Dendritic cell treated with granulocyte-macrophage colony-stimulating factor and Interleukin-4, amounts not matched to agents 40 ng/mL and 50 ng/mL, for 4 days (primary cell): ENCODE measurements at regions not wholly inside any gene's neighbourhood (a gene's known extent, or its start where the extent isn't known, plus 50 kb on each side); places are given as distances from the start of the nearest gene placed in this dataset.
"Not testable (repeated sequence)": the region's sequence is repeated elsewhere in the genome, so short reads cannot be mapped to it uniquely, and the experiment has no call there.

ENCODE experiments used
- H3K27ac Mint-ChIP-seq: one replicate; pipeline ENCODE4 v1.8.0; 2022; ENCODE audit warnings: mild to moderate bottlenecking, mixed read lengths
- H3K27me3 Mint-ChIP-seq: one replicate; pipeline ENCODE4 v1.8.0; 2022; ENCODE audit warnings: mild to moderate bottlenecking, mixed read lengths
- H3K36me3 Mint-ChIP-seq: one replicate; pipeline ENCODE4 v1.8.0; 2022; ENCODE audit warnings: low read depth, mixed read lengths
- H3K4me1 Mint-ChIP-seq: one replicate; pipeline ENCODE4 v1.8.0; 2022; ENCODE audit warnings: low read depth, mixed read lengths
- H3K4me3 Mint-ChIP-seq: one replicate; pipeline ENCODE4 v1.8.0; 2022; ENCODE audit warnings: mild to moderate bottlenecking, moderate library complexity, mixed read lengths
- H3K9me3 Mint-ChIP-seq: one replicate; pipeline ENCODE4 v1.8.0; 2022; ENCODE audit warnings: mixed read lengths
- intact Hi-C: fragments of 100-400 bp; cut with micrococcal nuclease; formaldehyde crosslinking; loops from one replicate; pipeline ENCODE4 v1.15.0; 2022

DNA sequence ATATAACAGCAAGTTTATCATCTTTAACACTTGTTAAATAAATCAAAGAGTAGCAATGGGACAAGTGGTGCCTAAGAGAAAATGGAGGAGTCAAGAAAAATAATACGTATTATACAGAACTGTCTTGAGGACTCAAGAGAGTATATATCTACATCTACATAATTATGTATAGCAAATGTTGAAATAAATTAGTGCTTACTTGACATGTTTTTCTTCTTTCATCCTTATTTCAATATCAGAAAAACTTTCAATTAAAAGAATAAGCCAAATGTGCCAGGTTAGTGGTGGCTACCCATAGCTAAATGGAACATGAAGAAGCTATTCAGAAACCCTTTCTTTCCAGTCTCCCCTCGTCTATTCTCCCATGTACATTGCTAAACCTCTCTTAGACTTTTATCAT is 267.3 kb upstream of the SPOPL start:
- no peaks in the 10 kb centered on the region for H3K4me1 Mint-ChIP-seq
- no peaks in the 10 kb centered on the region for H3K9me3 Mint-ChIP-seq
- intact Hi-C loops = no loop called here
- H3K27me3 Mint-ChIP-seq = no peaks in the 10 kb centered on the region
- no peak overlapping the region for H3K4me3 Mint-ChIP-seq
- no peaks in the 10 kb centered on the region for H3K36me3 Mint-ChIP-seq
- H3K27ac Mint-ChIP-seq = no peak overlapping the region

DNA sequence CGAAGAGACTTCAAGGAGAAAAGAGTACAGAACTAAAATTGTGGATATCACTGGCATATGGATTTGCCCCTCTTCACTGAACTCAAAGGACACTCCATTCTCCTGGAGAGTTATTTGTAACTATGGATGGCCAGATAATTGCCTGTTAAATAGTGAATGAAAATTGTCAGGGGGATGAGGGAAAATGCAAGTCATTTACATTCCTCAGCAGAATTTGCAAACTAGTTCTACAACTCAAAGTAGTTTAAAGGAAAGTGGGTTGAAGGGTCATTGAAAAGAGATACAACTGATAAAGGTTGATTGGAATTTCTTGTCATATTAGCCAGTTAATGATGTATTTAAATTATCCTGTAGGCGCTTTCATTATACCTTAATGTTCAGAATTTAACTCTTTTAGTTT is 266.5 kb upstream of the SPOPL start:
- H3K4me1 Mint-ChIP-seq = no peaks in the 10 kb centered on the region
- no peaks in the 10 kb centered on the region for H3K27me3 Mint-ChIP-seq
- intact Hi-C loops = no loop called here
- H3K9me3 Mint-ChIP-seq = no peaks in the 10 kb centered on the region
- no peaks in the 10 kb centered on the region for H3K36me3 Mint-ChIP-seq
- no peak overlapping the region for H3K27ac Mint-ChIP-seq
- no peak overlapping the region for H3K4me3 Mint-ChIP-seq

DNA sequence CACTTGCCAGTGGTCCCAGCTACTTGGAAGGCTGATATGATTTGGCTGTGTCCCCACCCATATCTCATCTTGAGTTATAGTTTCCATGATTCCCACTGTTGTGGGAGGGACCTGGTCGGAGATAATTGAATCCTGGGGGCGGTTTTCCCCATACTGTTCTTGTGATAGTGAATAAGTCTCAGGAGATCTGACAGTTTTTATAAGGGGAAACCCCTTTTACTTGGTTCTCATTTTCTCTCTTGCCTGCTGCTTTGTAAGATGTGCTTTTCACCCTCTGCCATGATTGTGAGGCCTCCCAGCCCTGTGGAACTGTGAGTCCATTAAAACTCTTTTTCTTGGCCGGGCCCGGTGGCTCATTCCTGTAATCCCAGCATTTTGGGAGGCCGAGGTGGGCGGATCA is 265.4 kb upstream of the SPOPL start:
- no peak overlapping the region for H3K27ac Mint-ChIP-seq
- intact Hi-C loops = no loop called here
- H3K9me3 Mint-ChIP-seq = no peaks in the 10 kb centered on the region
- H3K36me3 Mint-ChIP-seq = no peaks in the 10 kb centered on the region
- H3K4me1 Mint-ChIP-seq = no peaks in the 10 kb centered on the region
- H3K4me3 Mint-ChIP-seq = no peak overlapping the region
- H3K27me3 Mint-ChIP-seq = no peaks in the 10 kb centered on the region

DNA sequence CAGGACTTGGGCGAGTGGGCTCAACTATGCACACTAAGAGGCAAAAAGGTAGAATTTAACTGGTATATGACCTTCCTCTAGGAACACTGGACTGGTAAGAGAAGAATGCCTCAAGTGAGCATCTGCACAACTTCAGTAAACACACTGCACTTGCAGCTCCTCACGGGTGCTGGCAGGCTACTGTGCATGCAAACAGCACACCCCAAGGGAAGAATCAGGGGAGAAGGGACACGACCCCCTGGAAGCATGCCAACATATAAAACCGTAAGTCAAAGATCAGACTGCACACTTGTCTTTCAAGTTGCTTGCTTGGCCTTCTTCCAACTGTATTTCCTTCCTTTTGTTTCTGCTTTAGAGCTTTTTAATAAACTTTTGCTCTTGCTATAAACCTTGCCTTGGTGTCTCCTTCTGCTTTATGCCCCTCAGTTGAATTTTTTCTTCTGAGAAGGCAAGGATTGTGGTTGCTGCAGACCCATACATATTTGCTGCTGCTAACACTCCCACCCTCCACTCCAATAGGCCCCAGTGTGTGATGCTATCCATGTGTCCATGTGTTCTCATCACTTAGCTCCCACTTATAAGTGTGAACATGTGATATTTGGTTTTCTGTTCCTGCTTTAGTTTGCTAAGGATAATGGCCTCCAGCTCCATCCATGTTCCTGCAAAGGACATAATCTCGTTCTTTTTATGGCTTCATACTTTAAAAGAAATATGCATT is 263.7 kb upstream of the SPOPL start:
- Mint-ChIP-seq H3K27ac (no peak overlapping the region), H3K9me3 (no peaks in the 10 kb centered on the region), H3K27me3 (no peaks in the 10 kb centered on the region), H3K4me3 (no peak overlapping the region), H3K4me1 (no peaks in the 10 kb centered on the region), H3K36me3 (no peaks in the 10 kb centered on the region)
- intact Hi-C loops = no loop called here

DNA sequence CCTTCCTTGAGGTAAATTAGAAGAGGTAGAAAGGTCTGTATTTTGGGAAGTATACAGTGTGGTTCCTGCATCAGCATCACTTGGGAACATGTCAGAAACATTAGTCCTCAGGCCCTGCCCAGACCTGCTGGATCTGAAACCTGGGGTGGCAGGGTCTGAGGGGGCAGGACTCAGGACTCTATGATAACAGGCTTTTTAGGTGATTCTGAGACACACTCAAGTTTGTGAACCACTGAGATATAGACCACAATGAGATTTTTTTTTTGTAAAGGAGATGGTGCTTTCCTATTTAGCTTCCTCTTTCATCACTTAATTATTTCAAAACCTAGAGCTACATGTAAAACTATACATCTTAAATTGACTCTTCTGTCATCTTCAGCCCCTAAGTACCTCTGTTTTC is 262.7 kb upstream of the SPOPL start:
- Mint-ChIP-seq H3K36me3 (no peaks in the 10 kb centered on the region), H3K27me3 (no peaks in the 10 kb centered on the region), H3K9me3 (no peaks in the 10 kb centered on the region), H3K4me3 (no peak overlapping the region), H3K27ac (no peak overlapping the region), H3K4me1 (no peaks in the 10 kb centered on the region)
- intact Hi-C loops = no loop called here

DNA sequence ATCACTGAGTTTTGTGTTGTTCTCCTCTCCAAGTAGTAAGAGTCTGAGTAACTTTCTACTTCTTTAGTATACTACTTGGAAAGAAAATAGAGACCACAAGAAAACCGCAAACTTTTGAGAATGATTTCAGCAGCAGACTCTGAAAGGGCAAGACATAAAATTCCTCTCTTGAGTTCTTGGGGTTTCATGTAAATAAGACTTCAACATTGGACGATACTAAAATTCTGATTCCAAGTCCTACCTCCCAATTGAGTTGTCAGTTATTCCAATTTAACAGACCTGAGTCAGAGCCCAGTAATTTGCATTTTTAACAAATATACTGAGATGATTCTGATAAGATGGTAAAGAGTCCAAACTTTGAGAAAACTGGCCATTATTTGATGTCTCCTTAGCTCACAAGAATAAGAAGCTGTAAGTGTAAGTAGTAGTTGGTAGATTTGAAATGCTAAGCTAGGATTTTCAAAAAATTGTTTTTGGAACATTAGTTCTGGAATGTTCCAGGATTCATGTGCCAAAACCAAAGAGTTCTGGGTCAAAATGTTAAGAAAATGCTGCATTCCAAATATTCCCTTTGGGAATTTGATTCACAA is 261.6 kb upstream of the SPOPL start:
- Mint-ChIP-seq H3K4me1 (no peaks in the 10 kb centered on the region), H3K4me3 (no peak overlapping the region), H3K9me3 (no peaks in the 10 kb centered on the region), H3K27me3 (no peaks in the 10 kb centered on the region), H3K36me3 (no peaks in the 10 kb centered on the region), H3K27ac (no peak overlapping the region)
- intact Hi-C loops = no loop called here

DNA sequence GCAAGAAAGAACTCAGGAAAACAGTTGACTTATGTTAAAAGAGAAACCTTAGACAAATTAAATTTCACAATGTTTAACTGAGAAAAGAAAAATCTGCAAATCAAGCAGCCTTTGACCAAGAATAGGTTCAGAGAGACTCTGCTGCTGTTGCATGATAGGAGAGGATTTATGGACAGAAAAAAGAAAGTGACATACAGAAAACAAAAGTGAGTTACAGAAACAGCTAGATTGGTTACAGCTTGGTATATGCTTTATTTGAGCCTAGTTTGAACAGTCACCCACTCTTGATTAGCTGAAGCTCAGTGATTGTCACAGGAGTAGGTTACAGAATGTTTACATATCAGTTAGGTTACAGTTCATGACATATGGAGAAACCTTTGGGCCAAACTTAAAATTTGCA is 258.2 kb upstream of the SPOPL start:
- no peak overlapping the region for H3K4me3 Mint-ChIP-seq
- no peaks in the 10 kb centered on the region for H3K4me1 Mint-ChIP-seq
- H3K36me3 Mint-ChIP-seq = no peaks in the 10 kb centered on the region
- no peaks in the 10 kb centered on the region for H3K27me3 Mint-ChIP-seq
- no peak overlapping the region for H3K27ac Mint-ChIP-seq
- no peaks in the 10 kb centered on the region for H3K9me3 Mint-ChIP-seq
- intact Hi-C loops = no loop called here

DNA sequence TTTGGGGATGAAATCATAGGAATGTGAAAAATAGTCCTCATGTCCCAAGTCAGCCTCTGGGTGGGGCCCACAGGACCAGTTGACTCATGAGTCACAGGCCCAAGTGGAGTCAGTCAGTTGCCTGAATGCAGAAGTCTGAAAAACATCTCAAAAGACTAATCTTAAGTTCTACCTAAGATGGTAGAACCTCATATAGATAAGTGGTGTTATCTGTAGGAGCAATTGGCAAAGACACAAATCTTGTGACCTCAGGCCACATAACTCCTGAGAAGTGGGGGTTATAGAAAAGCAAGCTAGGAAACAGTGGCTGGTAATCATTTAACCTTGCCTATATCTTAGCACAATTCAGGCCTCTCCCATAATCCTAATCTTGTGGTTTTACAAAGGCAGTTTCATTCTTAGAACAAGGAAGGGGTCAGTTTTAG is 257.1 kb upstream of the SPOPL start:
- no peaks in the 10 kb centered on the region for H3K36me3 Mint-ChIP-seq
- no peaks in the 10 kb centered on the region for H3K27me3 Mint-ChIP-seq
- intact Hi-C loops = no loop called here
- H3K9me3 Mint-ChIP-seq = no peaks in the 10 kb centered on the region
- H3K27ac Mint-ChIP-seq = no peak overlapping the region
- H3K4me3 Mint-ChIP-seq = no peak overlapping the region
- no peaks in the 10 kb centered on the region for H3K4me1 Mint-ChIP-seq

DNA sequence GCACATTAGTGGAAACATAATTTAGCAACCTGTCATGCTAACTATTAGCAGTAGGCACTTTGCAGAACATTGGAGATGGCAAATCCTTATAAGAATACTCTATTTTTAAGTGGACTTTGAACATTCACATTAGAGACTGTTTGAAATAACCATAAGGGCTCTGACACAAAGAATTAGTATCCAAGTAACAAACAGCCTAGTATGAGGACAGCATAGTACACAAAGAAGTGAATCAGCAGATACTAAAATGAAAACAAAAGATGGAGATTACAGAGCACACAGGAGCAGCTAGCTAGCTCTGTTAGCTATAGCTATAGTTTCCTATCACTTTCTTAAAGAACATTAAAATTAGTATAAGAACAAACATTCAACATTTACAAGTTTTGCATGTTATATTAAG is 256.3 kb upstream of the SPOPL start:
- no peaks in the 10 kb centered on the region for H3K27me3 Mint-ChIP-seq
- no peaks in the 10 kb centered on the region for H3K36me3 Mint-ChIP-seq
- H3K4me3 Mint-ChIP-seq = no peak overlapping the region

DNA sequence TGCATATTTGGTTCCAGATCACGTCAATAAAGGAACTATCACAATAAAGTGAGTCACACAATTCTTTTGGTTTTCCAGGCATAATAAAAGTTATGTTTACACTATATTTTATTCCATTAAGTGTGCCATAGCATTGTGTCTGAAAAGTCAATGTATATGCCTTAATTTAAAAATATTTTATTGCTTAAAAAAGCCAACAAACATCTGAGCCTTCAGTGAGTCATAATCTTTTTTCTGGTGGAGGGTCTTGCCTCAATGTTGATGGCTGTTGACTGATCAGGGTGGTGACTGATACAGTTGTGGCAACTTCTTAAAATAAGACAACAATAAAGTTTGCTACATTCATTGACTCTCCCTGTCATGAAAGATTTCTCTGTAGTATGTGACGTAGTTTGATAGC is 254.3 kb upstream of the SPOPL start:
- H3K4me3 Mint-ChIP-seq = no peak overlapping the region
- intact Hi-C loops = no loop called here
- no peaks in the 10 kb centered on the region for H3K9me3 Mint-ChIP-seq
- no peak overlapping the region for H3K27ac Mint-ChIP-seq
- H3K36me3 Mint-ChIP-seq = no peaks in the 10 kb centered on the region
- no peaks in the 10 kb centered on the region for H3K4me1 Mint-ChIP-seq
- no peaks in the 10 kb centered on the region for H3K27me3 Mint-ChIP-seq

More for the DNA sequence above, 256.3 kb upstream of the SPOPL start:
- no peaks in the 10 kb centered on the region for H3K9me3 Mint-ChIP-seq
- no peak overlapping the region for H3K27ac Mint-ChIP-seq
- no peaks in the 10 kb centered on the region for H3K4me1 Mint-ChIP-seq
- intact Hi-C loops = no loop called here

DNA sequence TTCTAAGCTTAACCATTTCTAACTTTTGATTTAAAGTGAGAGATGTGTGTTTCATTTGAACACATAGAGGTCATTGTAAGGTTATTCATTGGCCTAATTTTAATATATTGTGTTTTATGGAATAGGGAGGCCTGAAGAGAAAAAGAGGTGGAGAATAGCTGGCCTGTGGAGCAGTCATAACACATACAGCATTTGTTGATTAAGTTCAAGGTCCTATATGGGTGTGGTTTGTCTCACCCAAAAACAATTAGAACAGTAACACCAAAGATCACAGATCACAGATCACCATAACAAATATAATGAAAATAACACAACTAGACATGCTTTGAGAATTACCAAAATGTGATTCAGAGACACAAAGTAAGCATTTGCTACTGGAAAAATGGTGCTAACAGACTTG is 252.4 kb upstream of the SPOPL start:
- Mint-ChIP-seq H3K27me3 (no peaks in the 10 kb centered on the region), H3K36me3 (no peaks in the 10 kb centered on the region), H3K9me3 (peaks cover 4% of the 10 kb centered on the region), H3K4me1 (no peaks in the 10 kb centered on the region), H3K27ac (no peak overlapping the region), H3K4me3 (no peak overlapping the region)
- intact Hi-C loops = no loop called here

DNA sequence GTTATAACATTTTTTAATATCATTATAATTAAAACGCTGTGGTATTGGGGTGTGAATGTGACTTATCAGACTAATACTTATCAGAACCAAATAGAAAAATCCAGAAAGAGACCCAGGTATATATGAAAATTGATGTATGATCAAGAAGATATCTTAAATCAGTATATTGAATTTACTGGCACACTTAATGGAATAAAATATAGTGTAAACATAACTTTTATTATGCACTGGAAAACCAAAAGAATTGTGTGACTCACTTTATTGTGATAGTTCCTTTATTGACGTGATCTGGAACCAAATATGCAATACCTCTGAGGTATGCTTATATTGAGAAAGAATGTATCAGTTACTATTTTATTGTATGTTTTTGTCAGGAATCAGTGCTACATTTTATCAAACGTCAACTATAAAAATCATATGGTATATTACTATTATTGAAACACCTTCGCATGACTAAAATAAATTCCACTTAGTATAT is 250.7 kb upstream of the SPOPL start:
- H3K4me1 Mint-ChIP-seq, intact Hi-C loops, H3K27ac Mint-ChIP-seq, H3K36me3 Mint-ChIP-seq, H3K4me3 Mint-ChIP-seq, H3K27me3 Mint-ChIP-seq: not testable (repeated sequence)
- H3K9me3 Mint-ChIP-seq = peaks cover 15% of the 10 kb centered on the region

DNA sequence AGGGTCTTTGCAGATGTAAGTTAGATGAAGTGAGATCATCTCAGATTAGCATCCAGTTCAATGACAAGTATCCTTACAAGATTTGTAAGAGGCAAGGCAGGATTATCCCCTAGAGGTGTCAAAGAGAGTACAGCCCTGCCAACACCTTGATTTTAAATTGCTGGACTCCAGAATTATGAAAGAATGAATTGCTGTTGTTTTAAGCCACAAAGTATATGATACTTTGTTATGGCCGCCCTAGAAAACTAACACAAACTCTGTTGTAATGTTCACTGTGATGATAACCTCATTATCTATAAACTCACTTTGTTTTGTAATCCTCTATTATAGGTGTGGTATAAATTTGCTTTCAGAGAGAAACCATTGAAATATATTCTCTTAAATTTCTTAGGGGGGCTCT is 249.0 kb upstream of the SPOPL start:
- Mint-ChIP-seq H3K27ac (no peak overlapping the region), H3K4me3 (no peak overlapping the region), H3K36me3 (no peaks in the 10 kb centered on the region), H3K27me3 (no peaks in the 10 kb centered on the region), H3K4me1 (no peaks in the 10 kb centered on the region), H3K9me3 (peaks cover 25% of the 10 kb centered on the region)
- intact Hi-C loops = no loop called here

DNA sequence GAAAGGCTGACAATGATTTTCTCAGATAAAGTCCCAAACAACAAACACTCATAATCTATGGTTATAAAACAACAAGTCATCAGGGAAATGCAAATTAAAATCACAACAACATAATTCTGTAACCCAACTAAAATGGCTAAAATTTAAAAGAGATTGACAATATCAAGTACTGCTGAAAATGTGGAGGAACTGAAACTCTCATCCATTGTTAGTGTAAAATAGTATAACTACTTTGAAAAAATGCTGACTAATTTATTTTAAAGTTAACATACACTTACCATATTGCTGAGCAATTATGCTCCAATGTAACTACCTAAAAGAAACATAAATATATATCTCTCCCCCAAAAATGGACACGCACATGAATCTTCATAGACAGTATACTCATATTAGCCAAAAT is 245.9 kb upstream of the SPOPL start:
- H3K4me1 Mint-ChIP-seq = no peaks in the 10 kb centered on the region

More for the DNA sequence above, 245.9 kb upstream of the SPOPL start:
- no peaks in the 10 kb centered on the region for H3K36me3 Mint-ChIP-seq
- H3K9me3 Mint-ChIP-seq = peaks cover 25% of the 10 kb centered on the region
- no peak overlapping the region for H3K4me3 Mint-ChIP-seq
- no peaks in the 10 kb centered on the region for H3K27me3 Mint-ChIP-seq
- no peak overlapping the region for H3K27ac Mint-ChIP-seq
- intact Hi-C loops = no loop called here
